HepG2 (cell line): ENCODE measurements at regions not wholly inside any gene's neighbourhood (a gene's known extent, or its start where the extent isn't known, plus 50 kb on each side); places are given as distances from the start of the nearest gene placed in this dataset.

Experiments used
- ATAC-seq: fragments of 200-7000 bp; cut with Tn5 transposase; 3 replicates; pipeline ENCODE4 v1.9.1; 2020; ENCODE audit warnings: mild to moderate bottlenecking, moderate library complexity
- BruUV-seq: library from RNA; stranded (reverse); fragments of 400-500 nt; replicated peaks from 2 replicates; lab custom pipeline; 2021; lab: Mats Ljungman, UMichigan
- CTCF ChIA-PET: fragments of 300-600 bp; formaldehyde crosslinking; extraction: SDS; loops from one replicate; lab custom pipeline; 2021; ENCODE audit warnings: low total read pairs, inconsistent platforms, low intra/inter-chr PET ratio; lab: Yijun Ruan, JAX
- POLR2A ChIA-PET: fragments of 350-600 bp; sonication (Branson Sonifier 250); formaldehyde crosslinking; loops from one replicate; lab custom pipeline; 2020; ENCODE audit warnings: antibody characterized with exemption, inconsistent platforms; lab: Yijun Ruan, JAX
- DNase-seq: peaks from one replicate; pipeline ENCODE4 v3.0.0-alpha.2; 2015; ENCODE audit warnings: low spot score
- FAIRE-seq: peaks from 3 replicates; lab custom pipeline; 2011; peaks lifted over from hg19 to GRCh38; lab: Jason Lieb, UNC
- H2AFZ ChIP-seq: one replicate; pipeline ENCODE4 v1.6.1; 2011; ENCODE audit warnings: low read length, inconsistent platforms
- H3K27ac ChIP-seq: fragments of 300-600 bp; 3 replicates; pipeline ENCODE4 v1.8.0; 2011; ENCODE audit warnings: mixed run types, mild to moderate bottlenecking, mixed read lengths, low read length, inconsistent platforms; ENCODE audit not compliant: insufficient read depth; ENCODE audit errors: extremely low read length
- H3K27me3 ChIP-seq, 2 experiments: fragments of 200-600 bp in 1 of 2; 2 replicates in 1 of 2; 3 replicates in 1 of 2; pipeline versions ENCODE4 v1.6.0 to v1.8.0; 2011; ENCODE audit warnings: low read length in 2 of 2, mild to moderate bottlenecking in 2 of 2, moderate library complexity in 2 of 2, inconsistent platforms in 1 of 2; ENCODE audit not compliant: insufficient read depth in 2 of 2, control insufficient read depth in 1 of 2
- H3K36me3 ChIP-seq, 2 experiments: fragments of 200-600 bp in 1 of 2; replicated peaks in 1 of 2; 2 replicates in 1 of 2; 3 replicates in 1 of 2; pipeline versions ENCODE4 v1.5.1 to v1.8.0; 2011; ENCODE audit warnings: low read length in 2 of 2, inconsistent platforms in 1 of 2; ENCODE audit not compliant: insufficient read depth in 2 of 2, control insufficient read depth in 1 of 2
- H3K4me1 ChIP-seq: 2 replicates; pipeline ENCODE4 v1.5.1; 2012; ENCODE audit warnings: low read length, inconsistent platforms; ENCODE audit not compliant: insufficient read depth
- H3K4me2 ChIP-seq: 2 replicates; pipeline ENCODE4 v1.6.0; 2011; ENCODE audit warnings: low read depth, low read length, inconsistent platforms
- H3K4me3 ChIP-seq, 3 experiments: fragments of 200-600 bp in 1 of 3; sonication (generic), shearing (Covaris generic) in 1 of 3; replicated peaks in 1 of 3; 2 replicates each; pipeline ENCODE4 v1.5.1; 2011 to 2016; ENCODE audit warnings: low read length in 3 of 3, inconsistent platforms in 2 of 3, low read depth in 2 of 3, mild to moderate bottlenecking in 2 of 3, control low read depth in 1 of 3, mixed read lengths in 1 of 3; ENCODE audit not compliant: insufficient read depth in 1 of 3
- H3K79me2 ChIP-seq: one replicate; pipeline ENCODE4 v1.6.1; 2011; ENCODE audit warnings: low read length, inconsistent platforms; ENCODE audit not compliant: insufficient read depth
- H3K9ac ChIP-seq: 2 replicates; pipeline ENCODE4 v1.6.0; 2011; ENCODE audit warnings: mild to moderate bottlenecking, low read depth, low read length, inconsistent platforms; ENCODE audit not compliant: insufficient read depth
- H3K9me3 ChIP-seq: 2 replicates; pipeline ENCODE4 v1.5.1; 2012; ENCODE audit warnings: mild to moderate bottlenecking, low read length
- H4K20me1 ChIP-seq: 2 replicates; pipeline ENCODE4 v1.6.0; 2011; ENCODE audit warnings: inconsistent platforms, mild to moderate bottlenecking, low read length, moderate library complexity; ENCODE audit not compliant: insufficient read depth
- SALL1 ChIP-seq: sonication (generic); formaldehyde crosslinking; IDR thresholded peaks from 2 replicates; pipeline ENCODE4 v1.8.0; 2022; ENCODE audit warnings: mild to moderate bottlenecking, missing genetic modification reagents
- WGBS: methylation state at CpG from one replicate; pipeline ENCODE4 v1.1.6; 2017; ENCODE audit warnings: low lambda C conversion rate; 5-methylcytosine and 5-hydroxymethylcytosine counted together
- in situ Hi-C: cut with HindIII; loops from 2 replicates; pipeline ENCODE4 v1.10.0; 2017; ENCODE audit warnings: low pct_unique_long_range_greater_than_20kb; ENCODE audit not compliant: extremely low pct_ligation_motif_present
- intact Hi-C: fragments of 100-400 bp; cut with micrococcal nuclease; formaldehyde crosslinking; loops from one replicate; pipeline ENCODE4 v1.10.0; 2022; ENCODE audit not compliant: unreplicated experiment
- TF ChIP-seq, protein P1 (sequence below): sonication (generic); formaldehyde crosslinking; IDR thresholded peaks from 2 replicates; pipeline ENCODE4 v1.4.0; 2020; ENCODE audit warnings: missing genetic modification reagents, mild to moderate bottlenecking, borderline replicate concordance
- TF ChIP-seq, protein P2 (sequence below): sonication (generic); formaldehyde crosslinking; IDR thresholded peaks from 2 replicates; pipeline ENCODE4 v1.4.0; 2020; ENCODE audit warnings: missing genetic modification reagents

DNA sequence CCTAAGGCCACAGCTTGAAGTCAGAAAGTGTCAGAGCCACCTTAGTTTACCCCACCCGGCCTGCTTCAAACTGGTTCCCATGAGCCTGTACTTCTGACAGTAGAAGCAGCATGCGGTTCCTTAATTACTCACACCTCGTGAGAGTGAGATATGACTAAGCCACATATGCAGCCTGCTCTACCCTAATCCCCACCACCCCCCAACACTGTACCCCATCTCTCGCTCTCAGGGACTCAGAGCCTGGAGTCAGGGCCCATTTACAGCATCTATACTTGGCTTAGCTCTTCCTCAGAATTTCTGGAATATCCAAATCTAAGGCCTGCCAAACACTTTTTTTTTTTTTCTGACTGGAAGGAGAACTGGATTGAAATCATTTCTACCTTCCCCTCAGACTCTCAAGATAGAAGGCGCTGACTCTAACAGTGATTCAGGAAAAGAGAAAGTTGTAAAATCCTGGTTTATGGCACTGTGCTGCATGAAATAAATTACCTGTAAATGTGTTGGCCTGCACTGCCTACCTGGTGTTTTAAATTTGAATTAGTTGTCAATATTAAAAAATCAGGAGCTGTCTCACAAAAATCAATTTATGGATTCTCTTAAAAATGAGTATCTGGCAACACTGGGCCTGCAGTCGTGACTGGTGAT lies 360.0 kb downstream of the RND3 start:
- Histone ChIP-seq H3K9me3 (peaks cover 27% of the 10 kb centered on the region; the same call in 1 of the 2 replicates), H3K4me2 (no peak overlapping the region), H3K36me3 (no peaks in the 10 kb centered on the region), H4K20me1 (no peaks in the 10 kb centered on the region), H3K27me3 (no peaks in the 10 kb centered on the region), H3K9ac (no peak overlapping the region), H3K4me3 (no peak overlapping the region), H2AFZ (no peak overlapping the region), H3K79me2 (no peaks in the 10 kb centered on the region), H3K27ac (no peak overlapping the region), H3K4me1 (no peaks in the 10 kb centered on the region)
- in situ Hi-C loops: no loop called here
- no TSS peak for BruUV-seq
- 38% methylated on average over 6 of the region's 6 CpGs for whole genome bisulfite sequencing
- TF ChIP-seq SALL1 (CRISPR knock-in tag): no peak
- TF ChIP-seq, protein P1, sequence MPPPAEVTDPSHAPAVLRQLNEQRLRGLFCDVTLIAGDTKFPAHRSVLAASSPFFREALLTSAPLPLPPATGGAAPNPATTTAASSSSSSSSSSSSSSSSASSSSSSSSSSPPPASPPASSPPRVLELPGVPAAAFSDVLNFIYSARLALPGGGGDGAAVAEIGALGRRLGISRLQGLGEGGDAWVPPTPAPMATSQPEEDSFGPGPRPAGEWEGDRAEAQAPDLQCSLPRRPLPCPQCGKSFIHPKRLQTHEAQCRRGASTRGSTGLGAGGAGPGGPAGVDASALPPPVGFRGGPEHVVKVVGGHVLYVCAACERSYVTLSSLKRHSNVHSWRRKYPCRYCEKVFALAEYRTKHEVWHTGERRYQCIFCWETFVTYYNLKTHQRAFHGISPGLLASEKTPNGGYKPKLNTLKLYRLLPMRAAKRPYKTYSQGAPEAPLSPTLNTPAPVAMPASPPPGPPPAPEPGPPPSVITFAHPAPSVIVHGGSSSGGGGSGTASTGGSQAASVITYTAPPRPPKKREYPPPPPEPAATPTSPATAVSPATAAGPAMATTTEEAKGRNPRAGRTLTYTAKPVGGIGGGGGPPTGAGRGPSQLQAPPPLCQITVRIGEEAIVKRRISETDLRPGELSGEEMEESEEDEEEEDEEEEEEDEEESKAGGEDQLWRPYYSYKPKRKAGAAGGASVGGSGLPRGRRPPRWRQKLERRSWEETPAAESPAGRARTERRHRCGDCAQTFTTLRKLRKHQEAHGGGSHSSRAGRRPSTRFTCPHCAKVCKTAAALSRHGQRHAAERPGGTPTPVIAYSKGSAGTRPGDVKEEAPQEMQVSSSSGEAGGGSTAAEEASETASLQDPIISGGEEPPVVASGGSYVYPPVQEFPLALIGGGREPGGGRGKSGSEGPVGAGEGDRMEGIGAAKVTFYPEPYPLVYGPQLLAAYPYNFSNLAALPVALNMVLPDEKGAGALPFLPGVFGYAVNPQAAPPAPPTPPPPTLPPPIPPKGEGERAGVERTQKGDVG (CRISPR knock-in tag): no peak
- TF ChIP-seq, protein P2, sequence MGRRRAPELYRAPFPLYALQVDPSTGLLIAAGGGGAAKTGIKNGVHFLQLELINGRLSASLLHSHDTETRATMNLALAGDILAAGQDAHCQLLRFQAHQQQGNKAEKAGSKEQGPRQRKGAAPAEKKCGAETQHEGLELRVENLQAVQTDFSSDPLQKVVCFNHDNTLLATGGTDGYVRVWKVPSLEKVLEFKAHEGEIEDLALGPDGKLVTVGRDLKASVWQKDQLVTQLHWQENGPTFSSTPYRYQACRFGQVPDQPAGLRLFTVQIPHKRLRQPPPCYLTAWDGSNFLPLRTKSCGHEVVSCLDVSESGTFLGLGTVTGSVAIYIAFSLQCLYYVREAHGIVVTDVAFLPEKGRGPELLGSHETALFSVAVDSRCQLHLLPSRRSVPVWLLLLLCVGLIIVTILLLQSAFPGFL: no peak
- ATAC-seq (no peak), FAIRE-seq (no peak), DNase-seq (no peak)
- POLR2A ChIA-PET: no interaction called here
- CTCF ChIA-PET: no interaction called here
- intact Hi-C loops: no loop called here
